Astrocyte (in vitro differentiated cells and primary cell): ENCODE measurements at regions not wholly inside any gene's neighbourhood (a gene's known extent, or its start where the extent isn't known, plus 50 kb on each side); places are given as distances from the start of the nearest gene placed in this dataset.
A peak's percentile ranks its signal among the peaks of the same experiment; 100 is the strongest.

Source experiments
- DNase-seq: peaks from one replicate; pipeline ENCODE4 v3.0.0-alpha.2; 2010; ENCODE audit warnings: low read depth
- FAIRE-seq: peaks from 2 replicates; lab custom pipeline; 2011; peaks lifted over from hg19 to GRCh38; lab: Jason Lieb, UNC
- H2AFZ ChIP-seq: 2 replicates; pipeline ENCODE4 v1.6.0; 2012; ENCODE audit warnings: low read depth, low read length, inconsistent platforms
- H3K27ac ChIP-seq: 2 replicates; pipeline ENCODE4 v1.5.1; 2011; ENCODE audit warnings: low read depth, low read length, inconsistent platforms
- H3K27me3 ChIP-seq: 2 replicates; pipeline ENCODE4 v1.6.0; 2011; ENCODE audit warnings: low read length, inconsistent platforms; ENCODE audit not compliant: insufficient read depth
- H3K36me3 ChIP-seq: 2 replicates; pipeline ENCODE4 v1.5.1; 2011; ENCODE audit warnings: low read length, inconsistent platforms; ENCODE audit not compliant: insufficient read depth
- H3K4me1 ChIP-seq: 2 replicates; pipeline ENCODE4 v1.5.1; 2011; ENCODE audit warnings: low read length, inconsistent platforms; ENCODE audit not compliant: insufficient read depth
- H3K4me2 ChIP-seq: 2 replicates; pipeline ENCODE4 v1.6.0; 2012; ENCODE audit warnings: low read length, inconsistent platforms
- H3K4me3 ChIP-seq: 2 replicates; pipeline ENCODE4 v1.5.1; 2011; ENCODE audit warnings: low read depth, mild to moderate bottlenecking, low read length, inconsistent platforms; ENCODE audit not compliant: insufficient read depth
- H3K79me2 ChIP-seq: 2 replicates; pipeline ENCODE4 v1.6.0; 2012; ENCODE audit warnings: mild to moderate bottlenecking, low read length, inconsistent platforms; ENCODE audit not compliant: insufficient read depth
- H3K9ac ChIP-seq: 2 replicates; pipeline ENCODE4 v1.6.0; 2012; ENCODE audit warnings: mild to moderate bottlenecking, low read length, inconsistent platforms
- H3K9me3 ChIP-seq: 2 replicates; pipeline ENCODE4 v1.5.1; 2012; ENCODE audit warnings: low read depth, mild to moderate bottlenecking, low read length, inconsistent platforms; ENCODE audit not compliant: insufficient read depth
- H4K20me1 ChIP-seq: 2 replicates; pipeline ENCODE4 v1.6.0; 2012; ENCODE audit warnings: low read length, inconsistent platforms; ENCODE audit not compliant: insufficient read depth
- H3K27ac Mint-ChIP-seq: one replicate; pipeline ENCODE4 v1.8.0; 2021; ENCODE audit warnings: mild to moderate bottlenecking, mixed read lengths; ENCODE audit not compliant: unreplicated experiment
- H3K27me3 Mint-ChIP-seq: one replicate; pipeline ENCODE4 v1.8.0; 2021; ENCODE audit warnings: low read depth, mixed read lengths; ENCODE audit not compliant: unreplicated experiment
- H3K36me3 Mint-ChIP-seq: one replicate; pipeline ENCODE4 v1.8.0; 2021; ENCODE audit warnings: low read depth, mixed read lengths; ENCODE audit not compliant: unreplicated experiment
- H3K4me1 Mint-ChIP-seq: one replicate; pipeline ENCODE4 v1.8.0; 2021; ENCODE audit warnings: low read depth, mixed read lengths; ENCODE audit not compliant: unreplicated experiment
- H3K4me3 Mint-ChIP-seq: one replicate; pipeline ENCODE4 v1.8.0; 2021; ENCODE audit warnings: mild to moderate bottlenecking, moderate library complexity, mixed read lengths; ENCODE audit not compliant: unreplicated experiment
- H3K9me3 Mint-ChIP-seq: one replicate; pipeline ENCODE4 v1.8.0; 2021; ENCODE audit warnings: mild to moderate bottlenecking, mixed read lengths; ENCODE audit not compliant: unreplicated experiment
- CTCF ChIP-seq: IDR thresholded peaks from 2 replicates; pipeline ENCODE4 v1.5.1; 2011; ENCODE audit warnings: low read depth, mild to moderate bottlenecking, inconsistent platforms, low read length, moderate library complexity; ENCODE audit not compliant: insufficient read depth
- EZH2 ChIP-seq: IDR thresholded peaks from 2 replicates; pipeline ENCODE4 v1.6.1; 2012; ENCODE audit warnings: mild to moderate bottlenecking, low read length, inconsistent platforms; ENCODE audit not compliant: insufficient read depth

GRCh38 chr3:106710596-106710995 is 666.6 kb upstream of the CCDC54 start:
- Histone ChIP-seq H3K79me2 (no peaks in the 10 kb centered on the region), H2AFZ (no peak overlapping the region), H3K9me3 (peaks cover 2% of the 10 kb centered on the region), H3K9ac (no peak overlapping the region), H3K4me3 (no peak overlapping the region), H3K27me3 (no peaks in the 10 kb centered on the region), H3K27ac (no peak overlapping the region), H3K36me3 (no peaks in the 10 kb centered on the region), H3K4me2 (no peak overlapping the region), H4K20me1 (no peaks in the 10 kb centered on the region), H3K4me1 (peaks cover 7% of the 10 kb centered on the region)
- no peak for DNase-seq
- Mint-ChIP-seq H3K27me3 (no peaks in the 10 kb centered on the region), H3K27ac (no peak overlapping the region), H3K9me3 (peaks cover 3% of the 10 kb centered on the region), H3K36me3 (no peaks in the 10 kb centered on the region), H3K4me1 (peaks cover 19% of the 10 kb centered on the region), H3K4me3 (no peak overlapping the region)
- TF ChIP-seq EZH2 (no peak), CTCF (no peak)
- no peak for FAIRE-seq

- Mint-ChIP-seq H3K36me3 (no peaks in the 10 kb centered on the region), H3K4me1 (peaks cover 19% of the 10 kb centered on the region), H3K9me3 (peaks cover 3% of the 10 kb centered on the region), H3K4me3 (no peak overlapping the region), H3K27ac (peak overlapping the region; percentile 88), H3K27me3 (no peaks in the 10 kb centered on the region)
- DNase-seq (peak; percentile 88), FAIRE-seq (peak; percentile 99)
- TF ChIP-seq CTCF (no peak), EZH2 (no peak)
- no peaks in the 10 kb centered on the region for H3K79me2 ChIP-seq
- peaks cover 7% of the 10 kb centered on the region for H3K4me1 ChIP-seq
- H3K27ac ChIP-seq: peak overlapping the region; percentile 60
- H3K36me3 ChIP-seq: no peaks in the 10 kb centered on the region
- no peak overlapping the region for H3K4me3 ChIP-seq
- no peaks in the 10 kb centered on the region for H3K27me3 ChIP-seq
- peak overlapping the region; percentile 14 for H3K9ac ChIP-seq
- no peak overlapping the region for H2AFZ ChIP-seq
- H4K20me1 ChIP-seq: no peaks in the 10 kb centered on the region
- peaks cover 2% of the 10 kb centered on the region for H3K9me3 ChIP-seq
- H3K4me2 ChIP-seq: peak overlapping the region; percentile 32
Observed at GRCh38 chr3:106711650-106712049, 665.6 kb upstream of the CCDC54 start.

GRCh38 chr3:106714400-106714799 is 662.8 kb upstream of the CCDC54 start:
- Mint-ChIP-seq H3K4me3 (no peak overlapping the region), H3K27me3 (no peaks in the 10 kb centered on the region), H3K9me3 (peaks cover 3% of the 10 kb centered on the region), H3K27ac (no peak overlapping the region), H3K4me1 (peaks cover 21% of the 10 kb centered on the region), H3K36me3 (no peaks in the 10 kb centered on the region)
- H3K9ac ChIP-seq: no peak overlapping the region
- H3K4me3 ChIP-seq: no peak overlapping the region
- no peak overlapping the region for H3K27ac ChIP-seq
- peaks cover 2% of the 10 kb centered on the region for H3K9me3 ChIP-seq
- H3K79me2 ChIP-seq: no peaks in the 10 kb centered on the region
- no peak overlapping the region for H3K4me2 ChIP-seq
- no peaks in the 10 kb centered on the region for H3K27me3 ChIP-seq
- H3K36me3 ChIP-seq: no peaks in the 10 kb centered on the region
- no peak overlapping the region for H2AFZ ChIP-seq
- H3K4me1 ChIP-seq: peaks cover 7% of the 10 kb centered on the region
- DNase-seq (no peak), FAIRE-seq (no peak)
- no peaks in the 10 kb centered on the region for H4K20me1 ChIP-seq
- TF ChIP-seq CTCF (no peak), EZH2 (no peak)
